ENCODE measurements at regions not wholly inside any gene's neighbourhood (a gene's known extent, or its start where the extent isn't known, plus 50 kb on each side); places are given as distances from the start of the nearest gene placed in this dataset.

- Histone ChIP-seq H3K9me1 (ENCODE audit: control insufficient read depth, extremely low read depth, insufficient read depth, low read length) (no peaks in the 10 kb centered on the region), H3K4me2 (ENCODE audit: control insufficient read depth, extremely low read depth, insufficient read depth, low read depth, low read length) (no peak overlapping the region), H2AFZ (ENCODE audit: control insufficient read depth, low read length) (no peak overlapping the region), H3K4me1 (ENCODE audit: control insufficient read depth, extremely low read depth, insufficient read depth, low read length) (peaks cover 28% of the 10 kb centered on the region), H3K9ac (ENCODE audit: control insufficient read depth, extremely low read depth, insufficient read depth, low read length) (no peak overlapping the region), H3K79me2 (ENCODE audit: control insufficient read depth, insufficient read depth, low read length) (no peaks in the 10 kb centered on the region), H3K27me3 (ENCODE audit: control insufficient read depth, extremely low read depth, insufficient read depth, low read length) (no peaks in the 10 kb centered on the region), H3K27ac (ENCODE audit: control insufficient read depth, insufficient read depth, low read length) (no peak overlapping the region), H4K20me1 (ENCODE audit: control insufficient read depth, extremely low read depth, insufficient read depth, low read length) (no peaks in the 10 kb centered on the region), H3K9me3 (ENCODE audit: control insufficient read depth, low read depth, low read length) (no peaks in the 10 kb centered on the region), H3K4me3 (ENCODE audit: control insufficient read depth in 2 of 3, extremely low read depth in 1 of 3, insufficient read depth in 2 of 3, low read depth in 1 of 3, low read length in 3 of 3) (no peak overlapping the region), H3K36me3 (ENCODE audit: control insufficient read depth in 2 of 2, extremely low read depth in 1 of 2, insufficient read depth in 2 of 2, low read length in 2 of 2) (no peaks in the 10 kb centered on the region)
- FAIRE-seq = no peak
- dilution Hi-C loops (cut with MboI; ENCODE audit: extremely low pct_ligation_motif_present, low sequenced_read_pairs) = no loop called here
- no peak for DNase-seq (ENCODE audit: low read depth, low spot score)
- TF ChIP-seq EZH2 (IDR thresholded peaks at IDR 0.05; ENCODE audit: low read length) = no peak
- no peak for TF ChIP-seq CTCF (optimal IDR thresholded peaks at IDR 0.05 in 1 of 3, IDR thresholded peaks at IDR 0.05 in 1 of 3, conservative IDR thresholded peaks at IDR 0.05 in 1 of 3; ENCODE audit: extremely low read depth in 1 of 3, insufficient read depth in 2 of 3, low read length in 3 of 3)
These were observed 239.9 kb downstream of the SPTSSA start for GRCh38 chr14:34222122-34222521.

- DNase-seq (ENCODE audit: low read depth, low spot score) = no peak
- H3K4me3 ChIP-seq (ENCODE audit: control insufficient read depth in 2 of 3, extremely low read depth in 1 of 3, insufficient read depth in 2 of 3, low read depth in 1 of 3, low read length in 3 of 3) = no peak overlapping the region
- TF ChIP-seq CTCF (optimal IDR thresholded peaks at IDR 0.05 in 1 of 3, IDR thresholded peaks at IDR 0.05 in 1 of 3, conservative IDR thresholded peaks at IDR 0.05 in 1 of 3; ENCODE audit: extremely low read depth in 1 of 3, insufficient read depth in 2 of 3, low read length in 3 of 3) (no peak), EZH2 (IDR thresholded peaks at IDR 0.05; ENCODE audit: low read length) (no peak)
- FAIRE-seq = peak; percentile 32
- H3K9me3 ChIP-seq (ENCODE audit: control insufficient read depth, low read depth, low read length) = no peaks in the 10 kb centered on the region
- no peak overlapping the region for H3K27ac ChIP-seq (ENCODE audit: control insufficient read depth, insufficient read depth, low read length)
- H3K27me3 ChIP-seq (ENCODE audit: control insufficient read depth, extremely low read depth, insufficient read depth, low read length) = no peaks in the 10 kb centered on the region
- peaks cover 28% of the 10 kb centered on the region for H3K4me1 ChIP-seq (ENCODE audit: control insufficient read depth, extremely low read depth, insufficient read depth, low read length)
- no peak overlapping the region for H3K4me2 ChIP-seq (ENCODE audit: control insufficient read depth, extremely low read depth, insufficient read depth, low read depth, low read length)
- H3K9ac ChIP-seq (ENCODE audit: control insufficient read depth, extremely low read depth, insufficient read depth, low read length) = no peak overlapping the region
- H2AFZ ChIP-seq (ENCODE audit: control insufficient read depth, low read length) = no peak overlapping the region
- H3K36me3 ChIP-seq (ENCODE audit: control insufficient read depth in 2 of 2, extremely low read depth in 1 of 2, insufficient read depth in 2 of 2, low read length in 2 of 2) = no peaks in the 10 kb centered on the region
- no peaks in the 10 kb centered on the region for H3K9me1 ChIP-seq (ENCODE audit: control insufficient read depth, extremely low read depth, insufficient read depth, low read length)
- dilution Hi-C loops (cut with MboI; ENCODE audit: extremely low pct_ligation_motif_present, low sequenced_read_pairs) = no loop called here
- no peaks in the 10 kb centered on the region for H3K79me2 ChIP-seq (ENCODE audit: control insufficient read depth, insufficient read depth, low read length)
- no peaks in the 10 kb centered on the region for H4K20me1 ChIP-seq (ENCODE audit: control insufficient read depth, extremely low read depth, insufficient read depth, low read length)
These were observed 241.1 kb downstream of the SPTSSA start for GRCh38 chr14:34220921-34221320.

Data from keratinocyte (primary cell).